HepG2 (cell line): ENCODE measurements at regions not wholly inside any gene's neighbourhood (a gene's known extent, or its start where the extent isn't known, plus 50 kb on each side); places are given as distances from the start of the nearest gene placed in this dataset.

ENCODE experiments used
- ATAC-seq: fragments of 200-7000 bp; cut with Tn5 transposase; 3 replicates; pipeline ENCODE4 v1.9.1; 2020; ENCODE audit warnings: mild to moderate bottlenecking, moderate library complexity
- BruUV-seq: library from RNA; stranded (reverse); fragments of 400-500 nt; replicated peaks from 2 replicates; lab custom pipeline; 2021; lab: Mats Ljungman, UMichigan
- CTCF ChIA-PET: fragments of 300-600 bp; formaldehyde crosslinking; extraction: SDS; loops from one replicate; lab custom pipeline; 2021; ENCODE audit warnings: low total read pairs, inconsistent platforms, low intra/inter-chr PET ratio; lab: Yijun Ruan, JAX
- POLR2A ChIA-PET: fragments of 350-600 bp; sonication (Branson Sonifier 250); formaldehyde crosslinking; loops from one replicate; lab custom pipeline; 2020; ENCODE audit warnings: antibody characterized with exemption, inconsistent platforms; lab: Yijun Ruan, JAX
- DNase-seq: peaks from one replicate; pipeline ENCODE4 v3.0.0-alpha.2; 2015; ENCODE audit warnings: low spot score
- FAIRE-seq: peaks from 3 replicates; lab custom pipeline; 2011; peaks lifted over from hg19 to GRCh38; lab: Jason Lieb, UNC
- H2AFZ ChIP-seq: one replicate; pipeline ENCODE4 v1.6.1; 2011; ENCODE audit warnings: low read length, inconsistent platforms
- H3K27ac ChIP-seq: fragments of 300-600 bp; 3 replicates; pipeline ENCODE4 v1.8.0; 2011; ENCODE audit warnings: mixed run types, mild to moderate bottlenecking, mixed read lengths, low read length, inconsistent platforms; ENCODE audit not compliant: insufficient read depth; ENCODE audit errors: extremely low read length
- H3K27me3 ChIP-seq, 2 experiments: fragments of 200-600 bp in 1 of 2; 2 replicates in 1 of 2; 3 replicates in 1 of 2; pipeline versions ENCODE4 v1.6.0 to v1.8.0; 2011; ENCODE audit warnings: low read length in 2 of 2, mild to moderate bottlenecking in 2 of 2, moderate library complexity in 2 of 2, inconsistent platforms in 1 of 2; ENCODE audit not compliant: insufficient read depth in 2 of 2, control insufficient read depth in 1 of 2
- H3K36me3 ChIP-seq, 2 experiments: fragments of 200-600 bp in 1 of 2; replicated peaks in 1 of 2; 2 replicates in 1 of 2; 3 replicates in 1 of 2; pipeline versions ENCODE4 v1.5.1 to v1.8.0; 2011; ENCODE audit warnings: low read length in 2 of 2, inconsistent platforms in 1 of 2; ENCODE audit not compliant: insufficient read depth in 2 of 2, control insufficient read depth in 1 of 2
- H3K4me1 ChIP-seq: 2 replicates; pipeline ENCODE4 v1.5.1; 2012; ENCODE audit warnings: low read length, inconsistent platforms; ENCODE audit not compliant: insufficient read depth
- H3K4me2 ChIP-seq: 2 replicates; pipeline ENCODE4 v1.6.0; 2011; ENCODE audit warnings: low read depth, low read length, inconsistent platforms
- H3K4me3 ChIP-seq, 3 experiments: fragments of 200-600 bp in 1 of 3; sonication (generic), shearing (Covaris generic) in 1 of 3; replicated peaks in 1 of 3; 2 replicates each; pipeline ENCODE4 v1.5.1; 2011 to 2016; ENCODE audit warnings: low read length in 3 of 3, inconsistent platforms in 2 of 3, low read depth in 2 of 3, mild to moderate bottlenecking in 2 of 3, control low read depth in 1 of 3, mixed read lengths in 1 of 3; ENCODE audit not compliant: insufficient read depth in 1 of 3
- H3K79me2 ChIP-seq: one replicate; pipeline ENCODE4 v1.6.1; 2011; ENCODE audit warnings: low read length, inconsistent platforms; ENCODE audit not compliant: insufficient read depth
- H3K9ac ChIP-seq: 2 replicates; pipeline ENCODE4 v1.6.0; 2011; ENCODE audit warnings: mild to moderate bottlenecking, low read depth, low read length, inconsistent platforms; ENCODE audit not compliant: insufficient read depth
- H3K9me3 ChIP-seq: 2 replicates; pipeline ENCODE4 v1.5.1; 2012; ENCODE audit warnings: mild to moderate bottlenecking, low read length
- H4K20me1 ChIP-seq: 2 replicates; pipeline ENCODE4 v1.6.0; 2011; ENCODE audit warnings: inconsistent platforms, mild to moderate bottlenecking, low read length, moderate library complexity; ENCODE audit not compliant: insufficient read depth
- NFIC ChIP-seq: IDR thresholded peaks from 2 replicates; pipeline ENCODE4 v1.6.1; 2012; ENCODE audit warnings: mild to moderate bottlenecking, low read length, inconsistent platforms
- RAD51 ChIP-seq: fragments of 450-650 bp; IDR thresholded peaks from 2 replicates; pipeline ENCODE4 v1.6.1; 2016; ENCODE audit warnings: borderline replicate concordance
- SMAD3 ChIP-seq: sonication (generic); formaldehyde crosslinking; IDR thresholded peaks from 2 replicates; pipeline ENCODE4 v1.4.0; 2020; ENCODE audit warnings: missing genetic modification reagents
- ZNF24 ChIP-seq: fragments of 450-650 bp; IDR thresholded peaks from 2 replicates; pipeline ENCODE4 v1.6.1; 2017; ENCODE audit warnings: antibody characterized with exemption, mild to moderate bottlenecking
- ZNF652 ChIP-seq: IDR thresholded peaks from 2 replicates; pipeline ENCODE4 v1.6.1; 2016; ENCODE audit warnings: low read depth, borderline replicate concordance
- ZNF777 ChIP-seq: sonication (generic); formaldehyde crosslinking; IDR thresholded peaks from 2 replicates; pipeline ENCODE4 v1.4.0; 2020; ENCODE audit warnings: missing genetic modification reagents
- WGBS: methylation state at CpG from one replicate; pipeline ENCODE4 v1.1.6; 2017; ENCODE audit warnings: low lambda C conversion rate; 5-methylcytosine and 5-hydroxymethylcytosine counted together
- in situ Hi-C: cut with HindIII; loops from 2 replicates; pipeline ENCODE4 v1.10.0; 2017; ENCODE audit warnings: low pct_unique_long_range_greater_than_20kb; ENCODE audit not compliant: extremely low pct_ligation_motif_present
- intact Hi-C: fragments of 100-400 bp; cut with micrococcal nuclease; formaldehyde crosslinking; loops from one replicate; pipeline ENCODE4 v1.10.0; 2022; ENCODE audit not compliant: unreplicated experiment
- TF ChIP-seq, protein P1 (sequence below): sonication (generic); formaldehyde crosslinking; IDR thresholded peaks from 2 replicates; pipeline ENCODE4 v1.4.0; 2020; ENCODE audit warnings: missing genetic modification reagents, borderline replicate concordance
- TF ChIP-seq, protein P2 (sequence below): sonication (generic); formaldehyde crosslinking; conservative IDR thresholded peaks from 2 replicates; pipeline ENCODE4 v1.4.0; 2020; ENCODE audit warnings: missing genetic modification reagents

DNA sequence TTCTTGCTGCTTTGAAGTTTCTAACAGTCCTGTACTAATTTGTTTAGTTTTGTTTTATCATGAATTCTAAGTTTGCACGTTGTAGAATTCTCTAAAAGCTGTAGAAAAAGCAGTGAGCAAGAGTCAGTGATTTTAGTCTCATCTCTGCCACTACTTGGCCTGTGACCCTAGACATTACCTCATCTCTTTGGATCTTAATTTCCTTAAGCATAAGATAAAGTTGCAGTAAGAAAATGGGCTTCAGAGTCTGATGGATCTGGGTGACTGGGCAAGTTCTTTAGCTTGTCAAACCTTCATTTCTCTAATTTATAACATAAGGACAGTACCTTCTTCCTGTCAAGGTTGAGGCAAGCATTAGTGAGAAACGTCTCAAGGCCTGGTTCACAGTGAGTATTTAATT lies 247.9 kb downstream of the DMRT2 start:
- H3K36me3 ChIP-seq: no peaks in the 10 kb centered on the region
- H3K79me2 ChIP-seq: no peaks in the 10 kb centered on the region
- no peak overlapping the region for H2AFZ ChIP-seq
- no peak for DNase-seq
- H3K9ac ChIP-seq: no peak overlapping the region
- no peak overlapping the region for H3K4me2 ChIP-seq
- intact Hi-C loops: no loop called here
- no peak for FAIRE-seq
- TF ChIP-seq ZNF652 (CRISPR knock-in tag): no peak
- no peak for TF ChIP-seq ZNF24
- TF ChIP-seq ZNF777 (CRISPR knock-in tag): no peak
- TF ChIP-seq, protein P1, sequence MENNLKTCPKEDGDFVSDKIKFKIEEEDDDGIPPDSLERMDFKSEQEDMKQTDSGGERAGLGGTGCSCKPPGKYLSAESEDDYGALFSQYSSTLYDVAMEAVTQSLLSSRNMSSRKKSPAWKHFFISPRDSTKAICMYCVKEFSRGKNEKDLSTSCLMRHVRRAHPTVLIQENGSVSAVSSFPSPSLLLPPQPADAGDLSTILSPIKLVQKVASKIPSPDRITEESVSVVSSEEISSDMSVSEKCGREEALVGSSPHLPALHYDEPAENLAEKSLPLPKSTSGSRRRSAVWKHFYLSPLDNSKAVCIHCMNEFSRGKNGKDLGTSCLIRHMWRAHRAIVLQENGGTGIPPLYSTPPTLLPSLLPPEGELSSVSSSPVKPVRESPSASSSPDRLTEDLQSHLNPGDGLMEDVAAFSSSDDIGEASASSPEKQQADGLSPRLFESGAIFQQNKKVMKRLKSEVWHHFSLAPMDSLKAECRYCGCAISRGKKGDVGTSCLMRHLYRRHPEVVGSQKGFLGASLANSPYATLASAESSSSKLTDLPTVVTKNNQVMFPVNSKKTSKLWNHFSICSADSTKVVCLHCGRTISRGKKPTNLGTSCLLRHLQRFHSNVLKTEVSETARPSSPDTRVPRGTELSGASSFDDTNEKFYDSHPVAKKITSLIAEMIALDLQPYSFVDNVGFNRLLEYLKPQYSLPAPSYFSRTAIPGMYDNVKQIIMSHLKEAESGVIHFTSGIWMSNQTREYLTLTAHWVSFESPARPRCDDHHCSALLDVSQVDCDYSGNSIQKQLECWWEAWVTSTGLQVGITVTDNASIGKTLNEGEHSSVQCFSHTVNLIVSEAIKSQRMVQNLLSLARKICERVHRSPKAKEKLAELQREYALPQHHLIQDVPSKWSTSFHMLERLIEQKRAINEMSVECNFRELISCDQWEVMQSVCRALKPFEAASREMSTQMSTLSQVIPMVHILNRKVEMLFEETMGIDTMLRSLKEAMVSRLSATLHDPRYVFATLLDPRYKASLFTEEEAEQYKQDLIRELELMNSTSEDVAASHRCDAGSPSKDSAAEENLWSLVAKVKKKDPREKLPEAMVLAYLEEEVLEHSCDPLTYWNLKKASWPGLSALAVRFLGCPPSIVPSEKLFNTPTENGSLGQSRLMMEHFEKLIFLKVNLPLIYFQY (CRISPR knock-in tag): no peak
- TF ChIP-seq, protein P2, sequence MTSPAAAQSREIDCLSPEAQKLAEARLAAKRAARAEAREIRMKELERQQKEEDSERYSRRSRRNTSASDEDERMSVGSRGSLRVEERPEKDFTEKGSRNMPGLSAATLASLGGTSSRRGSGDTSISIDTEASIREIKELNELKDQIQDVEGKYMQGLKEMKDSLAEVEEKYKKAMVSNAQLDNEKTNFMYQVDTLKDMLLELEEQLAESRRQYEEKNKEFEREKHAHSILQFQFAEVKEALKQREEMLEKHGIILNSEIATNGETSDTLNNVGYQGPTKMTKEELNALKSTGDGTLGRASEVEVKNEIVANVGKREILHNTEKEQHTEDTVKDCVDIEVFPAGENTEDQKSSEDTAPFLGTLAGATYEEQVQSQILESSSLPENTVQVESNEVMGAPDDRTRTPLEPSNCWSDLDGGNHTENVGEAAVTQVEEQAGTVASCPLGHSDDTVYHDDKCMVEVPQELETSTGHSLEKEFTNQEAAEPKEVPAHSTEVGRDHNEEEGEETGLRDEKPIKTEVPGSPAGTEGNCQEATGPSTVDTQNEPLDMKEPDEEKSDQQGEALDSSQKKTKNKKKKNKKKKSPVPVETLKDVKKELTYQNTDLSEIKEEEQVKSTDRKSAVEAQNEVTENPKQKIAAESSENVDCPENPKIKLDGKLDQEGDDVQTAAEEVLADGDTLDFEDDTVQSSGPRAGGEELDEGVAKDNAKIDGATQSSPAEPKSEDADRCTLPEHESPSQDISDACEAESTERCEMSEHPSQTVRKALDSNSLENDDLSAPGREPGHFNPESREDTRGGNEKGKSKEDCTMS (CRISPR knock-in tag): no peak
- TF ChIP-seq SMAD3 (CRISPR knock-in tag): no peak
- TF ChIP-seq RAD51: no peak
- TF ChIP-seq NFIC: no peak
- TF ChIP-seq, all 625 proteins: peak for 0
- no peak for ATAC-seq
- H3K9me3 ChIP-seq: no peaks in the 10 kb centered on the region
- no peaks in the 10 kb centered on the region for H3K4me1 ChIP-seq
- 2% methylated on average over 2 of the region's 2 CpGs for WGBS
- BruUV-seq: no TSS peak
- no peaks in the 10 kb centered on the region for H3K27me3 ChIP-seq
- H3K4me3 ChIP-seq: no peak overlapping the region
- H3K27ac ChIP-seq: no peak overlapping the region
- POLR2A ChIA-PET: no interaction called here
- CTCF ChIA-PET: no interaction called here
- in situ Hi-C loops: no loop called here
- H4K20me1 ChIP-seq: no peaks in the 10 kb centered on the region
